ENCODE measurements at regions not wholly inside any gene's neighbourhood (a gene's known extent, or its start where the extent isn't known, plus 50 kb on each side); places are given as distances from the start of the nearest gene placed in this dataset.

GRCh38 chr13:39895254-39895653, 239.8 kb downstream of the COG6 start:
- no peak for TF ChIP-seq CTCF (IDR thresholded peaks at IDR 0.05; ENCODE audit: low read depth, low read length)
- DNase-seq (ENCODE audit: low read depth in 2 of 2), result peak in 1 of 2 donors; percentile 82
- no peak overlapping the region for H3K4me3 ChIP-seq (replicated peaks in 1 of 2; ENCODE audit: low read depth in 2 of 2, low read length in 2 of 2)

- DNase-seq (ENCODE audit: low read depth in 2 of 2), result peak; percentile 48 to 61
- no peak for TF ChIP-seq CTCF (IDR thresholded peaks at IDR 0.05; ENCODE audit: low read depth, low read length)
- H3K4me3 ChIP-seq (replicated peaks in 1 of 2; ENCODE audit: low read depth in 2 of 2, low read length in 2 of 2), result no peak overlapping the region
Observed at GRCh38 chr13:39897636-39898035, 242.2 kb downstream of the COG6 start.

- no peak for TF ChIP-seq CTCF (IDR thresholded peaks at IDR 0.05; ENCODE audit: low read depth, low read length)
- DNase-seq (ENCODE audit: low read depth in 2 of 2), result peak in 1 of 2 donors; percentile 84
- no peak overlapping the region for H3K4me3 ChIP-seq (replicated peaks in 1 of 2; ENCODE audit: low read depth in 2 of 2, low read length in 2 of 2)
Observed at GRCh38 chr13:39900106-39900750, 244.8 kb downstream of the COG6 start.

GRCh38 chr13:39904959-39905358, 249.5 kb downstream of the COG6 start:
- no peak for DNase-seq (ENCODE audit: low read depth in 2 of 2)
- H3K4me3 ChIP-seq (replicated peaks in 1 of 2; ENCODE audit: low read depth in 2 of 2, low read length in 2 of 2), result no peak overlapping the region
- no peak for TF ChIP-seq CTCF (IDR thresholded peaks at IDR 0.05; ENCODE audit: low read depth, low read length)

- DNase-seq (ENCODE audit: low read depth in 2 of 2), result no peak
- TF ChIP-seq CTCF (IDR thresholded peaks at IDR 0.05; ENCODE audit: low read depth, low read length), result no peak
- H3K4me3 ChIP-seq (replicated peaks in 1 of 2; ENCODE audit: low read depth in 2 of 2, low read length in 2 of 2), result no peak overlapping the region
Observed at GRCh38 chr13:39909634-39910033, 254.2 kb downstream of the COG6 start.

GRCh38 chr13:39910041-39910440, 254.6 kb downstream of the COG6 start:
- DNase-seq (ENCODE audit: low read depth in 2 of 2), result no peak
- TF ChIP-seq CTCF (IDR thresholded peaks at IDR 0.05; ENCODE audit: low read depth, low read length), result no peak
- no peak overlapping the region for H3K4me3 ChIP-seq (replicated peaks in 1 of 2; ENCODE audit: low read depth in 2 of 2, low read length in 2 of 2)

GRCh38 chr13:39910833-39911232, 255.4 kb downstream of the COG6 start:
- peak; percentile 26 to 77 for DNase-seq (ENCODE audit: low read depth in 2 of 2)
- H3K4me3 ChIP-seq (replicated peaks in 1 of 2; ENCODE audit: low read depth in 2 of 2, low read length in 2 of 2), result no peak overlapping the region
- no peak for TF ChIP-seq CTCF (IDR thresholded peaks at IDR 0.05; ENCODE audit: low read depth, low read length)

Measured in cardiac fibroblast (primary cell).